Lower leg skin (tissue), 4 donors: ENCODE measurements at regions not wholly inside any gene's neighbourhood (a gene's known extent, or its start where the extent isn't known, plus 50 kb on each side); places are given as distances from the start of the nearest gene placed in this dataset.

Experiments used
- DNase-seq, 2 donors: peaks; one replicate each; pipeline ENCODE4 v3.0.0-alpha.2; 2019; ENCODE audit warnings: low spot score in 2 of 2
- H3K4me3 ChIP-seq: fragments of 200-600 bp; sonication (generic); 2 replicates; pipeline ENCODE4 v1.5.1; 2017; ENCODE audit warnings: mild to moderate bottlenecking, low read depth; ENCODE audit not compliant: poor library complexity, severe bottlenecking
- POLR2A ChIP-seq, 2 donors: fragments of 450-650 bp; IDR thresholded peaks; one replicate each; pipeline ENCODE4 v1.6.1; 2016 to 2017; ENCODE audit warnings: antibody characterized with exemption in 2 of 2, mild to moderate bottlenecking in 1 of 2, moderate library complexity in 1 of 2
- WGBS, 2 donors: methylation state at CpG; one replicate each; pipeline ENCODE4 v1.1.5; 2018; 5-methylcytosine and 5-hydroxymethylcytosine counted together
- intact Hi-C: fragments of 100-400 bp; cut with DNase I; formaldehyde crosslinking; loops from one replicate; pipeline ENCODE4 v1.15.0; 2023; ENCODE audit warnings: low total_unique reads
- TF ChIP-seq, protein P1 (sequence below), 3 donors: fragments of 450-650 bp; IDR thresholded peaks; one replicate each; pipeline ENCODE4 v1.5.1; 2016; ENCODE audit warnings: antibody characterized with exemption in 3 of 3, mild to moderate bottlenecking in 3 of 3, moderate library complexity in 2 of 3

DNA sequence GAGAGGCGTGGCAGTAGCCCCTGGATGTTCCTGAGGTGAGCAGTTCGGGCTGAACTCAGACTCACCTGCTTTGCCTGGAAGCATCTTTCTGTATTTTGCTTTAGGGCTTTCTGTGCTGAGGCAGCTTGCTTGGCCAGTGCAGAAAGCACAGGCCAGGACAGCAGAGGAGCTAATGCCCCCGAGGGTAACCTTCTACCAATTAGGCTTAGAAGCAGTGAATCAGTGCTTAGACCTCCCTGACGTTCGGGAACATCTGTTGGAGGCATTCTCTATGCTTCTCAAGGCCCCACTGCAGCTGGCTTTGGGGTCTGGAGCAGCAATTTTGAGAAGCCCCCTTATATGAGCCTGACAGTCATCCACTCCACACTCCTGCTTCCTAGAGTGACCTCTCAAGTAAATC lies 350.7 kb upstream of the PROK2 start:
- 86 to 88% methylated on average over 5 of the region's 5 CpGs for WGBS, 2 donors
- no peak for DNase-seq
- TF ChIP-seq POLR2A (IDR thresholded peaks at IDR 0.05): no peak
- TF ChIP-seq, protein P1, sequence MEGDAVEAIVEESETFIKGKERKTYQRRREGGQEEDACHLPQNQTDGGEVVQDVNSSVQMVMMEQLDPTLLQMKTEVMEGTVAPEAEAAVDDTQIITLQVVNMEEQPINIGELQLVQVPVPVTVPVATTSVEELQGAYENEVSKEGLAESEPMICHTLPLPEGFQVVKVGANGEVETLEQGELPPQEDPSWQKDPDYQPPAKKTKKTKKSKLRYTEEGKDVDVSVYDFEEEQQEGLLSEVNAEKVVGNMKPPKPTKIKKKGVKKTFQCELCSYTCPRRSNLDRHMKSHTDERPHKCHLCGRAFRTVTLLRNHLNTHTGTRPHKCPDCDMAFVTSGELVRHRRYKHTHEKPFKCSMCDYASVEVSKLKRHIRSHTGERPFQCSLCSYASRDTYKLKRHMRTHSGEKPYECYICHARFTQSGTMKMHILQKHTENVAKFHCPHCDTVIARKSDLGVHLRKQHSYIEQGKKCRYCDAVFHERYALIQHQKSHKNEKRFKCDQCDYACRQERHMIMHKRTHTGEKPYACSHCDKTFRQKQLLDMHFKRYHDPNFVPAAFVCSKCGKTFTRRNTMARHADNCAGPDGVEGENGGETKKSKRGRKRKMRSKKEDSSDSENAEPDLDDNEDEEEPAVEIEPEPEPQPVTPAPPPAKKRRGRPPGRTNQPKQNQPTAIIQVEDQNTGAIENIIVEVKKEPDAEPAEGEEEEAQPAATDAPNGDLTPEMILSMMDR (IDR thresholded peaks at IDR 0.05): no peak
- intact Hi-C loops: no loop called here
- no peak overlapping the region for H3K4me3 ChIP-seq

DNA sequence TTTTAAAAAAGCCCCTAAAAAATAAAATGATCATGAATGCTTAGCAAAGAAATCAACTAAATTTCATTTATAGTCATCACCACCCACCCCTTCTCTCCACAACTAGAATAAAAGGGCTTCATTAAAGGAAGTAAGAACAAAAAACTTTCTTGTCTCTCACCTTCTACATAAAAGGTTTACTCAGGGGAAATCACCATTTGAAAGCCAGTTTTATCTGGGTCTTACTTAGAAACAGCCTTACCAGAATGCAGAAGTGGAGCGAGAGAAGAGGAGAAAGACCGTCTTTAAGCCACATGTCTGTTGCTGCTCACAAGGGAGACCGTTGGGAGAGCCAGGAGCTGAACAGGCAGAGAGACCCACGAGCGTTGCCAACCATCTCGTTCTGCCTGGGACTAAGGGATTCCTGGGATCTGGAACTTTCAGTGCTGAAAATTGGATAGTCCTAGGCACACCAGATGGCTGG lies 350.1 kb upstream of the PROK2 start:
- intact Hi-C loops: no loop called here
- no peak overlapping the region for H3K4me3 ChIP-seq
- TF ChIP-seq POLR2A (IDR thresholded peaks at IDR 0.05): no peak
- TF ChIP-seq, protein P1 (IDR thresholded peaks at IDR 0.05): no peak
- WGBS, 2 donors: 71% methylated on average over 5 to 6 of the region's 6 CpGs
- no peak for DNase-seq

DNA sequence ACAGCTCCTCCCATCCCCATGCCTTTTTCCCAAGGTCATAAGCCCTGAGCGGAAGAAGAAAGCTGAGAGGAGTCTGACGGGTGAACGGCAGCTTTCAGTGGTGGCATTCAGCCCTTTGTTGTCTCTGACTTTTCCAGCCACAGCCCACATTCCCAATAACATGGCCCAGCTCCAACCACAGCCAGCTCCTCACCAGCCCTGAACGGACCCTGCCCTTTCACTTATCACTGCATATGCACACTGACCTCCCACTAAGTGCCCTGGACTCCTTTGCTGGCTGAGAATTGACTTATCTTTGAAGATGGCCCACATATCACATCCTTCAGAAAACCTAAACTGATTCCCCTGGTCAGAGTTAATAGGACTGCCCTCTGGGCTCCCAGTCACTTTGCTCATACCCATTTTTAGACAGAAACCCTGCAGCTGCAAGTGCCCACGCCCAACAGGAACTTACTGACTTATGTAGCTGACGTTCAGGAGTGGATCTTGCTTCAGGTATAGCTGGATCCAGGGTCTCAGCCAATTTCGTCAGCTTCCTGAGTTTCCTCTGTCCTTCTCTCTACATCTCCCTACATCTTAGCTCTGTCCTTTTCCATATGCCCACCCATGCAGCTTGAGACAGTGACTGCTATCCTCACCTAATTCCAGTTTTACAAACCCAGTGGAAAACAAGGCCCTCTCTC lies 348.5 kb upstream of the PROK2 start:
- TF ChIP-seq, protein P1 (IDR thresholded peaks at IDR 0.05): no peak
- no peak for TF ChIP-seq POLR2A (IDR thresholded peaks at IDR 0.05)
- 83 to 89% methylated on average over 7 of the region's 7 CpGs for WGBS, 2 donors
- H3K4me3 ChIP-seq: no peak overlapping the region
- no peak for DNase-seq
- intact Hi-C loops: no loop called here

DNA sequence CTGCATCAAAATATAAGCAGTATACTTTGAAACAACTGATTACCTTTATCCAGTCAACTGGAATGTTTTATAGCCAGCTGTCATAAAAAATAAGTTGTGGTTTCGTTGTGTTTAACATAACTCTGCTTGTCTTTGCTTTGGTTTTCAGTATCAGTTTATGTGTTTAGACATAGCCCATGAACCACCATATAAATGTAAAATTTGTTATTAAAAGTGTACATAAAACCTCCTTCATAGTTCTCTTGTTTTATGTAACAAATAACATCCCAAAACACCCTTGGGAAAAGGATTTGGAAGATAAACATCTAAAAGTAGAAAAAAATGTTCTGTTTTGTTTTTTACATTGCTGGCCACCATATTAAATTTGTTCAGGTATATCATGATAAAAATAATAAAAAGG lies 347.0 kb upstream of the PROK2 start:
- WGBS, 2 donors: 89 to 95% methylated on average over 1 of the region's 1 CpG
- intact Hi-C loops: no loop called here
- no peak overlapping the region for H3K4me3 ChIP-seq
- DNase-seq: no peak
- no peak for TF ChIP-seq POLR2A (IDR thresholded peaks at IDR 0.05)
- TF ChIP-seq, protein P1 (IDR thresholded peaks at IDR 0.05): no peak

DNA sequence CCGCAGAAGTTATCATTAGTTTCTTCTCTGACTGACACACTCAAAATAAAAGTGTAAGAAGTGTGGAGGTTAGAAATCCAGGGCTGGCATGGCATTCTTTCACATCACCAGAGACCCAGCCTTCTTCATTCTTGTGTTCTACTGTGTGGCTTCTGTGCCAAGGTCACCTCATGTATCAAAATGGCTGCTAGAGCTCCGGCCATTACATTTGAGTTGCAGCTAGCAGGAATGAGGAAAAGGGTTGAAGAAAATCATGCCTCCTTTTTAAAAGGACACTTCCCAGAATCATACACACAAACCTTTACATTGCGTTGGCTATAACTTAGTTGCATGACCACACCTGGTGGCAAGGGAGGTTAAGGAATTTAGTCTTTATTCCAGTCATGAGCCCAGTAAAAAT lies 345.6 kb upstream of the PROK2 start:
- 96 to 98% methylated on average over 3 of the region's 3 CpGs for WGBS, 2 donors

More for the DNA sequence above, 345.6 kb upstream of the PROK2 start:
- TF ChIP-seq POLR2A (IDR thresholded peaks at IDR 0.05): no peak
- TF ChIP-seq, protein P1 (IDR thresholded peaks at IDR 0.05): no peak
- H3K4me3 ChIP-seq: no peak overlapping the region
- no peak for DNase-seq
- intact Hi-C loops: no loop called here
